Ishikawa (cell line): ENCODE measurements at regions not wholly inside any gene's neighbourhood (a gene's known extent, or its start where the extent isn't known, plus 50 kb on each side); places are given as distances from the start of the nearest gene placed in this dataset.

Experiments
- CEBPB ChIP-seq: IDR thresholded peaks from 2 replicates; pipeline ENCODE4 v1.6.1; 2012
- NFIC ChIP-seq: IDR thresholded peaks from 2 replicates; pipeline ENCODE4 v1.6.1; 2012
- RAD21 ChIP-seq: IDR thresholded peaks from 2 replicates; pipeline ENCODE4 v1.6.1; 2012; ENCODE audit warnings: low read depth
- TAF1 ChIP-seq: IDR thresholded peaks from 2 replicates; pipeline ENCODE4 v1.6.1; 2012; ENCODE audit warnings: low read depth, mild to moderate bottlenecking
- TF ChIP-seq, protein P1 (sequence below): IDR thresholded peaks from 2 replicates; pipeline ENCODE4 v1.6.1; 2012

DNA sequence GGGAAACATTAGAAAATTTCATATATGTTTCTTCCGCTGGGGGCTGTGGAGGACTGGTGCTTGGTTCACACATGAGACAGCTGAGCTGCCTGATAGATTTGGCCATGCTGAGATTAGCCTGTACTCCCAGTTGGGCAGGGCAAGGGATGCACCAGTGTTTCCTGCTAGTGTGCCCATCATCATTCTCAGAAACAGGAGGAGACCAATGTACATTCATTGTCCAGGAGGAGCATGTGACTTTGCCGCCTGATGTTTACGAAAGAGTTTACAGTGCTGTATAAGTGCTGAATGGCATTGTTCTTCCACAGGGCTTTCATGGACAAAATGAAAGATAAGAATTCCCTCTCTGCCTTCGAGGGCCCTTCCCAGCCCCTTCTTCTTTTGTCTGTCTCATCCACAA, 311.1 kb upstream of the THBS1 start:
- TF ChIP-seq RAD21 (no peak), CEBPB (no peak), TAF1 (no peak), NFIC (no peak)
- TF ChIP-seq, protein P1, sequence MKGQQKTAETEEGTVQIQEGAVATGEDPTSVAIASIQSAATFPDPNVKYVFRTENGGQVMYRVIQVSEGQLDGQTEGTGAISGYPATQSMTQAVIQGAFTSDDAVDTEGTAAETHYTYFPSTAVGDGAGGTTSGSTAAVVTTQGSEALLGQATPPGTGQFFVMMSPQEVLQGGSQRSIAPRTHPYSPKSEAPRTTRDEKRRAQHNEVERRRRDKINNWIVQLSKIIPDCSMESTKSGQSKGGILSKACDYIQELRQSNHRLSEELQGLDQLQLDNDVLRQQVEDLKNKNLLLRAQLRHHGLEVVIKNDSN, result no peak
